ENCODE measurements at regions not wholly inside any gene's neighbourhood (a gene's known extent, or its start where the extent isn't known, plus 50 kb on each side); places are given as distances from the start of the nearest gene placed in this dataset.
A peak's percentile ranks its signal among the peaks of the same experiment; 100 is the strongest.

DNA sequence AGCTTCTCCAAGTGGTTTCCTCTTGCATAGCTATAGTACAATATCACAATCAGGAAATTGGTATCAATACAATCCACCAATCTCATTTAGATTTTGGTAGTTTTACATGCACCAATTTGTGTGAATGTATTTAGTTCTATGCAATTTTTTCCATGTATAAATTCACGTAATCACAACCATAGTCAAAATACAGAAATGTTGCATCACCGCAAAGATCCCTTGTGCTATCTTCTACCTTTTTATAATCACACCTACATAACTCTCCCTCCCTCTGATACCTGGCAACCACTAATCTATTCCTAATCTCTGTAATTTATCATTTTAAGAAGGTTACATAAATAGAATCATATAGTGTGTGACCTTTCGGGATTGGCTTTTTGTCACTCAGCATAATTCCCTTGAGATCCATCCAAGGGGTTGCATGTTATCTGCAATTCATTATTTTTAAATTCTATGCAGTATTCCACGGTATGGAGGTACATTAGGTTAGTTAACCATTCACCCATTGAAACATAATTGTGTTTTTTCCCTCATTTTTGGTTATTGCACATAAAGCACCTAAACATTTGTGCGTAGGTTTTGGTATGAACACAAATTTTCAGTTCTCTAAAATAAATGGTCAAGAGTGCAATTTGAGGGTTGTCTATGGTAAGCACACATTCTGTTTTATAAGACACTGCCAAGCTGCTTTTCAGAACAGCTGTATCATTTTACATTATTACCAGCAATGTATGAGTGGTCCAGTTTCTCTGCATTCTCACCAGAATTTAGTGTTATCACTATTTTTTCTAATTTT is 95.1 kb upstream of the SLC22A23 start:
- Histone ChIP-seq H2BK20ac (ENCODE audit: low read depth, low read length) (no peak overlapping the region), H2AK5ac (ENCODE audit: low read depth, low read length) (no peak overlapping the region), H3K4me2 (ENCODE audit: low read depth, low read length) (no peak overlapping the region), H2AK9ac (replicated peaks; ENCODE audit: low read depth, low read length, poor library complexity) (no peak overlapping the region), H2BK5ac (ENCODE audit: low read depth, low read length, poor library complexity, severe bottlenecking) (no peak overlapping the region), H4K20me1 (ENCODE audit: insufficient read depth, low read length) (no peaks in the 10 kb centered on the region), H3K9ac (ENCODE audit: low read depth, low read length) (no peak overlapping the region), H3K4me3 (ENCODE audit: insufficient read depth, low read depth, low read length) (no peak overlapping the region), H2BK15ac (ENCODE audit: low read depth, low read length) (no peak overlapping the region), H4K8ac (ENCODE audit: low read depth in 2 of 2, low read length in 2 of 2) (no peak overlapping the region), H4K91ac (ENCODE audit: insufficient read depth, low read depth, low read length) (no peak overlapping the region), H3K79me1 (ENCODE audit: low read depth in 1 of 2, low read length in 2 of 2) (no peaks in the 10 kb centered on the region), H3K27ac (ENCODE audit: insufficient read depth, low read length) (no peak overlapping the region), H2BK120ac (ENCODE audit: low read depth, low read length) (no peak overlapping the region), H3K23ac (ENCODE audit: low read depth, low read length) (no peak overlapping the region), H3K36me3 (ENCODE audit: control insufficient read depth, insufficient read depth, low read length) (no peaks in the 10 kb centered on the region), H3K4ac (ENCODE audit: low read depth, low read length) (no peak overlapping the region), H3K9me3 (ENCODE audit: control insufficient read depth, insufficient read depth, low read length) (no peaks in the 10 kb centered on the region; the same call in none of the 2 replicates), H2AFZ (replicated peaks; ENCODE audit: low read length, poor library complexity) (no peak overlapping the region), H3K56ac (ENCODE audit: extremely low read depth, insufficient read depth, low read length) (no peak overlapping the region), H3K14ac (replicated peaks; ENCODE audit: low read depth, low read length) (no peak overlapping the region), H3K27me3 (ENCODE audit: control insufficient read depth, insufficient read depth, low read length) (peaks cover 19% of the 10 kb centered on the region), H3K4me1 (ENCODE audit: control insufficient read depth, insufficient read depth, low read length) (no peaks in the 10 kb centered on the region), H3K9me1 (ENCODE audit: insufficient read depth, low read length) (no peaks in the 10 kb centered on the region), H3K18ac (ENCODE audit: low read depth, low read length) (no peak overlapping the region), H4K5ac (ENCODE audit: low read depth, low read length) (no peak overlapping the region)
- no peak for TF ChIP-seq MAZ (IDR thresholded peaks at IDR 0.05; ENCODE audit: borderline replicate concordance, low read depth, low read length)
- peak; percentile 39; the same call in 1 of the 2 replicates for TF ChIP-seq CEBPB (IDR thresholded peaks at IDR 0.05; ENCODE audit: low read depth, low read length)
- ATAC-seq (ENCODE audit: low read depth) (no peak), DNase-seq (no peak)
- no TSS peak for BruUV-seq (replicated peaks)
- WGBS, 2 experiments (ENCODE audit: extremely low coverage in 2 of 2, insufficient read length in 1 of 2) = no CpG with 5 or more reads among the region's 5 CpGs
- intact Hi-C loops (cut with micrococcal nuclease) = no loop called here
- dilution Hi-C loops (cut with HindIII; ENCODE audit: low sequenced_read_pairs, unreplicated experiment) = no loop called here
- ChIA-PET CTCF (no interaction called here), POLR2A (ENCODE audit: unreplicated experiment) (no interaction called here)
- in situ Hi-C loops (cut with MboI; ENCODE audit: low sequenced_read_pairs) = no loop called here
